HEK293 (cell line): ENCODE measurements at regions not wholly inside any gene's neighbourhood (a gene's known extent, or its start where the extent isn't known, plus 50 kb on each side); places are given as distances from the start of the nearest gene placed in this dataset.

Experiments
- CTCF ChIP-seq: fragments of 450-650 bp; formaldehyde crosslinking; IDR thresholded peaks from 2 replicates; pipeline ENCODE4 v1.5.1; 2016; ENCODE audit warnings: missing biosample characterization, missing genetic modification characterization
- HOXC10 ChIP-seq: sonication (generic); formaldehyde crosslinking; IDR thresholded peaks from 2 replicates; pipeline ENCODE4 v1.8.1; 2023; ENCODE audit warnings: mild to moderate bottlenecking, missing genetic modification reagents
- PRDM1 ChIP-seq: fragments of 450-650 bp; formaldehyde crosslinking; IDR thresholded peaks from 2 replicates; pipeline ENCODE4; 2016; ENCODE audit warnings: missing biosample characterization, missing genetic modification characterization
- TCF7L2 ChIP-seq: IDR thresholded peaks from 2 replicates; pipeline ENCODE4 v1.6.1; 2011; ENCODE audit warnings: low read depth, mild to moderate bottlenecking, inconsistent platforms, low read length, moderate library complexity, borderline replicate concordance
- ZBTB7A ChIP-seq: fragments of 450-650 bp; formaldehyde crosslinking; IDR thresholded peaks from 2 replicates; pipeline ENCODE4 v1.5.1; 2016; ENCODE audit warnings: low read depth, missing biosample characterization, missing genetic modification characterization
- ZNF146 ChIP-seq: fragments of 450-650 bp; formaldehyde crosslinking; IDR thresholded peaks from 2 replicates; pipeline ENCODE4 v1.5.1; 2016; ENCODE audit warnings: missing biosample characterization, missing genetic modification characterization
- ZNF274 ChIP-seq, 2 experiments: fragments of 200-500 bp in 1 of 2; fragments of 450-650 bp in 1 of 2; sonication (Bioruptor generic) in 1 of 2; formaldehyde crosslinking in 1 of 2; IDR thresholded peaks; 2 replicates each; pipeline versions ENCODE4 v1.5.1 to v1.6.1; 2014 to 2016; ENCODE audit warnings: borderline replicate concordance in 1 of 2, inconsistent platforms in 1 of 2, low read length in 1 of 2, missing biosample characterization in 1 of 2, missing genetic modification characterization in 1 of 2
- ZNF311 ChIP-seq: fragments of 450-650 bp; formaldehyde crosslinking; IDR thresholded peaks from 2 replicates; pipeline ENCODE4 v1.5.1; 2017; ENCODE audit warnings: missing biosample characterization, missing genetic modification characterization, borderline replicate concordance
- ZNF341 ChIP-seq: fragments of 450-650 bp; formaldehyde crosslinking; IDR thresholded peaks from 2 replicates; pipeline ENCODE4; 2016; ENCODE audit warnings: low read depth, missing biosample characterization, missing genetic modification characterization
- ZNF624 ChIP-seq: fragments of 450-650 bp; formaldehyde crosslinking; IDR thresholded peaks from 2 replicates; pipeline ENCODE4 v1.5.1; 2017; ENCODE audit warnings: missing biosample characterization, missing genetic modification characterization
- TF ChIP-seq, protein P1 (sequence below): fragments of 450-650 bp; formaldehyde crosslinking; IDR thresholded peaks from 2 replicates; pipeline ENCODE4 v1.5.1; 2017; ENCODE audit warnings: missing biosample characterization, missing genetic modification characterization
- TF ChIP-seq, protein P2 (sequence below): fragments of 450-650 bp; formaldehyde crosslinking; IDR thresholded peaks from 2 replicates; pipeline ENCODE4 v1.5.1; 2016; ENCODE audit warnings: missing biosample characterization, missing genetic modification characterization

DNA sequence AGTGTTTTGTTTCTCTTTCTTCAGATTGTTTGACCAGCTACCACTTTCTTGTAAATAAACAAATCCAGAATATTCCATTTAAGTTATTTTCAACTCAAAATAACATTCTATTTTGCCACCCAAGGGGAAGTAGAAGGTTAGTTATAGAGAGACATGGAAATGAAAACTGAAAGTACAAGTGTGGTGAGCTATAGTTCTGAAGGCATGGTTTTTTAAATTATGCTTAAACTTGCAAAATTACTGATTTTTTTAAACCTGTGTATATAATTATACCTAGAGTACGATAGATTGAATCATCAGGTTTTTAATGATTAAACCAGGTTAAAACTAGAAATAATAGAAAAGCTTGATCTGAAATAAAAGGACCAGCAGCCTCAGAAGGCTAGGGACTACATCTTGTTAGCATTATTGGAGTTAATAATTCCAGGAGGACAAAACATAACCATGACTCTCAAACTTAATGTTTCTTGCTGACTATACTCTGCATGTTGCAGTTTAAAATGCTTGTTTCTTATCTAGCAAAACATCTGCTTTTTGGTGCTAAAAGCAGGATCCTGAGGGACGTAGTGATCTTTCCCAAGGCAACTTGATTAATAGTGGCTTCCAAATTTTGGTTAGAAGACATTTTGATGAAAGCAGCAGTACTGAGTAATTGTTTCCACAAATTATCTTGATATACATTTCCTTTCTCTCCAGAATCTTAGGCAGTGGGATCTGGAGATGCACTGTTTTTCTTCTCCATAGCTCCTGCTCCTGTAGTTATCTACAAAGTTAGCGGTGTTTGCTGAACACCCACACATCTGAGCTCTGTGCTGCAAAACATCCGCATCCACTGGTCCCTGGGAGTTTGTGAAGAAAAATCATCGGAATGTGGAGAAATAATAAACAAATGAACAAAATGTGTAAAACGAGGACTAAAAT lies 327.2 kb upstream of the PKDCC start:
- TF ChIP-seq ZBTB7A (tag by site-specific recombination) (no peak), TCF7L2 (no peak), ZNF341 (no peak), ZNF146 (tag by site-specific recombination) (no peak), CTCF (tag by site-specific recombination) (no peak), ZNF274 (IDR thresholded peaks at IDR 0.05; ENCODE audit: low read length) (no peak), ZNF274 (tag by site-specific recombination; IDR thresholded peaks at IDR 0.05; ENCODE audit: borderline replicate concordance) (no peak), HOXC10 (CRISPR knock-in tag) (no peak), ZNF311 (tag by site-specific recombination) (no peak), PRDM1 (no peak), ZNF624 (tag by site-specific recombination) (no peak)
- TF ChIP-seq, protein P1, sequence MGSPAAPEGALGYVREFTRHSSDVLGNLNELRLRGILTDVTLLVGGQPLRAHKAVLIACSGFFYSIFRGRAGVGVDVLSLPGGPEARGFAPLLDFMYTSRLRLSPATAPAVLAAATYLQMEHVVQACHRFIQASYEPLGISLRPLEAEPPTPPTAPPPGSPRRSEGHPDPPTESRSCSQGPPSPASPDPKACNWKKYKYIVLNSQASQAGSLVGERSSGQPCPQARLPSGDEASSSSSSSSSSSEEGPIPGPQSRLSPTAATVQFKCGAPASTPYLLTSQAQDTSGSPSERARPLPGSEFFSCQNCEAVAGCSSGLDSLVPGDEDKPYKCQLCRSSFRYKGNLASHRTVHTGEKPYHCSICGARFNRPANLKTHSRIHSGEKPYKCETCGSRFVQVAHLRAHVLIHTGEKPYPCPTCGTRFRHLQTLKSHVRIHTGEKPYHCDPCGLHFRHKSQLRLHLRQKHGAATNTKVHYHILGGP (tag by site-specific recombination): no peak
- TF ChIP-seq, protein P2, sequence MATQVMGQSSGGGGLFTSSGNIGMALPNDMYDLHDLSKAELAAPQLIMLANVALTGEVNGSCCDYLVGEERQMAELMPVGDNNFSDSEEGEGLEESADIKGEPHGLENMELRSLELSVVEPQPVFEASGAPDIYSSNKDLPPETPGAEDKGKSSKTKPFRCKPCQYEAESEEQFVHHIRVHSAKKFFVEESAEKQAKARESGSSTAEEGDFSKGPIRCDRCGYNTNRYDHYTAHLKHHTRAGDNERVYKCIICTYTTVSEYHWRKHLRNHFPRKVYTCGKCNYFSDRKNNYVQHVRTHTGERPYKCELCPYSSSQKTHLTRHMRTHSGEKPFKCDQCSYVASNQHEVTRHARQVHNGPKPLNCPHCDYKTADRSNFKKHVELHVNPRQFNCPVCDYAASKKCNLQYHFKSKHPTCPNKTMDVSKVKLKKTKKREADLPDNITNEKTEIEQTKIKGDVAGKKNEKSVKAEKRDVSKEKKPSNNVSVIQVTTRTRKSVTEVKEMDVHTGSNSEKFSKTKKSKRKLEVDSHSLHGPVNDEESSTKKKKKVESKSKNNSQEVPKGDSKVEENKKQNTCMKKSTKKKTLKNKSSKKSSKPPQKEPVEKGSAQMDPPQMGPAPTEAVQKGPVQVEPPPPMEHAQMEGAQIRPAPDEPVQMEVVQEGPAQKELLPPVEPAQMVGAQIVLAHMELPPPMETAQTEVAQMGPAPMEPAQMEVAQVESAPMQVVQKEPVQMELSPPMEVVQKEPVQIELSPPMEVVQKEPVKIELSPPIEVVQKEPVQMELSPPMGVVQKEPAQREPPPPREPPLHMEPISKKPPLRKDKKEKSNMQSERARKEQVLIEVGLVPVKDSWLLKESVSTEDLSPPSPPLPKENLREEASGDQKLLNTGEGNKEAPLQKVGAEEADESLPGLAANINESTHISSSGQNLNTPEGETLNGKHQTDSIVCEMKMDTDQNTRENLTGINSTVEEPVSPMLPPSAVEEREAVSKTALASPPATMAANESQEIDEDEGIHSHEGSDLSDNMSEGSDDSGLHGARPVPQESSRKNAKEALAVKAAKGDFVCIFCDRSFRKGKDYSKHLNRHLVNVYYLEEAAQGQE (tag by site-specific recombination): no peak
